ENCODE measurements at regions not wholly inside any gene's neighbourhood (a gene's known extent, or its start where the extent isn't known, plus 50 kb on each side); places are given as distances from the start of the nearest gene placed in this dataset.

DNA sequence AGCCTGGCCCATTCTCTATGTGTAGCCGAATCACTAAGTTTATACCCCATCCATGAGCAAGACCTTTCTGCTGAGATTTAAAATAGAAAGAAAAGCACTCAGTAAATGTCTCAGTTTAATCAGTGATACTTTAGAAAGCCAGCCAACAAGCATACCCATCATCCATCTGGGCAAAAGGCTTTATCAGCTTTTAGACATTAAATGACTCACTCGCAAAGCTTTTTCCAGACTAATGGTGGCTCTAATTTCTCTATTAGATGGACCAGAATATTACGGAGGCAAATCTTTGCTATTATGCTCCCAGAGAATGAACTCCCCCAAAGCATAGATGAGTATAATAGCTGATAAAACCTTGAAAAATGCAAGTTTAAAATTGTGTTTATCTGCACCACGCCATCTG, 727.8 kb downstream of the GBE1 start:
- Mint-ChIP-seq H3K27me3 (ENCODE audit: low read depth in 3 of 3) (no peaks in the 10 kb centered on the region), H3K9me3 (peaks cover 2 to 38% (median 12%) of the 10 kb centered on the region in 6 donors), H3K36me3 (no peaks in the 10 kb centered on the region), H3K4me1 (no peaks in the 10 kb centered on the region), H3K27ac (no peak overlapping the region), H3K4me3 (no peak overlapping the region)
- no peak for DNase-seq

DNA sequence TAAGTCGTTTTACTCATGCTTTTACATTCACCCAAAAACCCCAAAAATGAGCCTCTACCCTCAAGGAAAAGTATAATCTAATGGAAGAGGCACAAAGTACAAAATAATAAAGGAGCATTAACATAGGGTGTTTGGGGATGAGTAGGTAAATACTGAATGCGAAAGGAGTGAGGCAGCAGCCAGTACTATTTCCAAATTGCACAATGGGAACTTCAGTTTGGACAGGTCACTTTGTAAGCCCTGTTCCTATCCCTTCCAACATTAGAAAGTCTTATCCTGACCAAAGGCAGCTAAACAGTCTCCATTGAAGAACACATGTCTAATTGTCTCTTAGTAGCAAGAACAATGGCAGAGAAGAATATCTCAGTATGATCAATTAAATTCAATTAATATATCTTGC, 728.3 kb downstream of the GBE1 start:
- no peak for DNase-seq
- H3K4me1 Mint-ChIP-seq: no peaks in the 10 kb centered on the region
- H3K36me3 Mint-ChIP-seq: no peaks in the 10 kb centered on the region
- H3K27ac Mint-ChIP-seq: no peak overlapping the region
- H3K4me3 Mint-ChIP-seq: no peak overlapping the region
- peaks cover 2 to 41% (median 15%) of the 10 kb centered on the region in 6 donors for H3K9me3 Mint-ChIP-seq
- no peaks in the 10 kb centered on the region for H3K27me3 Mint-ChIP-seq (ENCODE audit: low read depth in 3 of 3)

DNA sequence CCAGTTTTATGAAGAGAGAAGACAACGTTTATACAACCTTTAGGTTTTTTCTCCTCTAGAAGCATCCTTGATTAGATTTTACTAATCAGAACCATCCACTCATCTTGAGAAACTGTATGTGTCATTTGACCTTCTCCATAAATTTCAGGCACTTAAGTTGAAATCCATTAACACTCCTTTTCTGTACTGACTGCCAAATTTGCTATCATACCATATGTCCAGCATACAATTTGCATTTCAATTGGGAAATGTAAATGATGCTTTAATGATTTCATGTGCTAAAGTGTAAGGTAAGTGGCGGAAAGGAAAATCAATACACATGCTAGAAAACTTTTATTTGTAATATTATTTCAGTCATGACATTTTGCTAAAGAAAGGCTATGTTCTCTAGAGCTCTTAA, 731.6 kb downstream of the GBE1 start:
- H3K4me1 Mint-ChIP-seq: no peaks in the 10 kb centered on the region
- H3K27ac Mint-ChIP-seq: no peak overlapping the region
- no peak overlapping the region for H3K4me3 Mint-ChIP-seq
- H3K9me3 Mint-ChIP-seq: peaks cover 5 to 37% (median 13%) of the 10 kb centered on the region in 6 donors
- H3K27me3 Mint-ChIP-seq (ENCODE audit: low read depth in 3 of 3): no peaks in the 10 kb centered on the region
- no peaks in the 10 kb centered on the region for H3K36me3 Mint-ChIP-seq
- DNase-seq: no peak

DNA sequence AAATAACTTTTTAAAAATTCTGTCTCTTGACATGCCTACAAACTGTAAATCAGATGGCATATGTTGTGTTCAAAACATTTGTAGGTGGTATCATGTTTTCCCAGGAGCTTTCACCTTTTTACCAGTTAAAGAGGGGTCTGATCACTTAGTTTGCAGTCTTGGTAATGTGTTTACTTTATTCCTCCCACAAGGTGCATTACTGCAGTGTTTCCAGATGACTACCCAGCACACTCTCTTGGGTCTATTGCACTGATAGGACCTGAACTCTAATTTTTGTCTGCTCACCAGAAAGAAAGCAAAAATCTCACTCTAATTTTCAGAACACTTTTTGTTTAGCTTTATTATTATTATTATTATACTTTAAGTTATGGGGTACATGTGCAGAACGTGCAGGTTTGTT, 734.1 kb downstream of the GBE1 start:
- Mint-ChIP-seq H3K4me3 (no peak overlapping the region), H3K9me3 (peaks cover 8 to 29% (median 10%) of the 10 kb centered on the region in 6 donors), H3K36me3 (no peaks in the 10 kb centered on the region), H3K4me1 (no peaks in the 10 kb centered on the region), H3K27me3 (ENCODE audit: low read depth in 3 of 3) (no peaks in the 10 kb centered on the region), H3K27ac (no peak overlapping the region)
- DNase-seq: no peak

DNA sequence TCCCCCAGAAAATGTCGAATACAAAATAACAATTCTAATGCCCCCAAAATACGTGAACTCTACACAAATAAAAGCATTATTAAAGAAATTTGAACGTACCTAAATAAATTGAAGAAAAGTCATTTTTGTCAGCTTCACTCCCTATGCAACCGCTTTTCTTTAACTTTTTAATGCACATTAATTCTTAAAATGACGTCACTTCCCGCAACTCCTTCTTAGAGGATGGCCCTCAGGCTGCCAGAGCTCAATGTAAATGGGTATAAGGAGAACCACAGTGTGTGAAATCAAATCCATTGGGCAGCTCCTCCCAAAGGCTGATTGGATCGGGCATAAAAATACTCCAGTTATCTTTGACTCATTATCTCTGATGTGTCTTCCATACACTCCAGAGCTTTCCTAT, 736.9 kb downstream of the GBE1 start:
- Mint-ChIP-seq H3K9me3 (peaks cover 9 to 29% (median 17%) of the 10 kb centered on the region in 6 donors), H3K4me3 (no peak overlapping the region), H3K36me3 (no peaks in the 10 kb centered on the region), H3K27ac (no peak overlapping the region), H3K27me3 (ENCODE audit: low read depth in 3 of 3) (no peaks in the 10 kb centered on the region), H3K4me1 (no peaks in the 10 kb centered on the region)
- no peak for DNase-seq

DNA sequence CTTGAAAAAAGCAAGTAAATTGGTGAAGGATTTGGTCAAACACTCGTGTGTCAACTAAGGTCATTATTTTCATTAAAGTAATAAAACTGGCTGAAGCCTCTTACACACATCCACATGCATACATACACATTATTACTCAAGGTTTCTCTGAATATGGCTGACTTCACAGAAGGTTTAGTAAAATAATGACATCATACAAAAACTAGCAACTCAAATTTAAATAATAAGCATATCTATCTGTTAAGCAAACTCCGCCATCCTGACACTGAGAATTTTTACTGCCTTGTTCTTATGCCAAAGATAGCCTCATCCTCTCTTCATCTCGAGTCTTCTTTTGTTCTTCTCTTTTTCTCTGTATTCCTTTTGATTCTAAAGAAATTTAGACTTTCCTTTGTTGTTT, 739.1 kb downstream of the GBE1 start:
- no peak overlapping the region for H3K27ac Mint-ChIP-seq
- no peaks in the 10 kb centered on the region for H3K36me3 Mint-ChIP-seq
- H3K4me1 Mint-ChIP-seq: no peaks in the 10 kb centered on the region
- no peak overlapping the region for H3K4me3 Mint-ChIP-seq
- peaks cover 0 to 2% (median 0%) of the 10 kb centered on the region in 3 donors for H3K27me3 Mint-ChIP-seq (ENCODE audit: low read depth in 3 of 3)
- peaks cover 3 to 28% (median 13%) of the 10 kb centered on the region in 6 donors for H3K9me3 Mint-ChIP-seq
- no peak for DNase-seq

DNA sequence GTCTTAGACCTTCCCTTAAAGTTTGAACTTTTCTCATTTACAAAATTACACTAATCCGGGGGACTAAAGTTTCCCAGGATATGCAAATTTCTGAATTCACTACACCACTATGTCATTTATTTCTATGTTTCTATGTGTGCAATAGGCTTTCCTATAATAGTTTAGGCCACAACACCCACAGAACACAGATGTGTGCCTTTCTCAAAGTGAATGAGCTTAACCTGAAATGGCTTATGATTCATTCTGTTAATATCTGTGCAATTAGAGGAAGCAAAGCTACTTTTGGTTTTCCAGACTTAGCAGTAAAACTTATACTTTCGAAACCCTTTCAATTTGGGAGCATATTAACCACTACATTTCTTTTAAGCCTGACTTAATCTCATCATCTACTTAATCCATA, 748.1 kb downstream of the GBE1 start:
- H3K27me3 Mint-ChIP-seq (ENCODE audit: low read depth in 3 of 3): peaks cover 0 to 3% (median 2%) of the 10 kb centered on the region in 3 donors
- H3K36me3 Mint-ChIP-seq: no peaks in the 10 kb centered on the region
- H3K9me3 Mint-ChIP-seq: peaks cover 9 to 36% (median 22%) of the 10 kb centered on the region in 6 donors
- no peak overlapping the region for H3K4me3 Mint-ChIP-seq
- no peaks in the 10 kb centered on the region for H3K4me1 Mint-ChIP-seq
- no peak overlapping the region for H3K27ac Mint-ChIP-seq
- DNase-seq: no peak

DNA sequence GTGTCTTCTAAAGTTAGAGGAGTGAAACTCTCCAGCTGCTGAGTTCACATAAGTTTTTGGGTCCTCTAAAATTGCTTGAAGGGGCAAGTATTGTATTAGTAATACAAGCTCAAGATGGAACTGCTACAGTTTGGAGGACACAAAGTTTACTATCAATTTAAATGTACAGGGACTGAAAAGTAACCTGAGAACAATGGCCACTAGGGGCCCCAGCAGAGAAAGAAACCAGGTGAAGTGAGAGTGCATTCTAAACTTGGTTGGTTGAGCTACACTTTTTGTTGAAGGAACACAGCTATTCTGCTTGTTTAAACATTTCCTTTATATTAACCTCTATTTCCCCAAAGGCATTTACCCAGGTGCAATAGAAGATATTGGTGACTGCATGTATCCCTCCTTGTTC, 755.5 kb downstream of the GBE1 start:
- Mint-ChIP-seq H3K9me3 (peaks cover 8 to 28% (median 21%) of the 10 kb centered on the region in 6 donors), H3K36me3 (peaks cover 0 to 5% (median 0%) of the 10 kb centered on the region in 3 donors), H3K27ac (no peak overlapping the region), H3K27me3 (ENCODE audit: low read depth in 3 of 3) (peaks cover 0 to 5% (median 0%) of the 10 kb centered on the region in 3 donors), H3K4me1 (no peaks in the 10 kb centered on the region), H3K4me3 (no peak overlapping the region)
- DNase-seq: no peak

DNA sequence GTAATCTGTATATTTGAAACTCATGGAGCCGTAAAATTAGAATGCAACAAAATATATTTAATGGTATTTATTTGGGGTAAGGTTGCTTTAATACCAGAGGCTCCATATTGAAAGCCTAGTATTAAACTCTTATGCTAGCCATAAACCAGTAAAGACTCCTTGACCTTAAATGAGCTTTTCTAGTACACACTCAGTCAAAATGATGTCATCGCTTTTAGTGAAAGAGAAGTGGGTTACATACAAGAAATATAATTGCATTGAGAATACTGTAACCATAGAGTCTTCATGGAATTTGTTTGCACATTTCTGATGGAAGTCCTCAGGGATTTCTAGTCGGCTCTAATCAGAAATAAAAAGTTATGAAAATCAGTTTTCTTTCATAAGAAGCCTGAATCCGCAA, 757.6 kb downstream of the GBE1 start:
- peaks cover 0 to 5% (median 0%) of the 10 kb centered on the region in 3 donors for H3K27me3 Mint-ChIP-seq (ENCODE audit: low read depth in 3 of 3)
- H3K9me3 Mint-ChIP-seq: peaks cover 2 to 36% (median 17%) of the 10 kb centered on the region in 6 donors
- no peaks in the 10 kb centered on the region for H3K4me1 Mint-ChIP-seq
- DNase-seq: no peak
- no peak overlapping the region for H3K4me3 Mint-ChIP-seq
- peaks cover 0 to 5% (median 0%) of the 10 kb centered on the region in 3 donors for H3K36me3 Mint-ChIP-seq
- no peak overlapping the region for H3K27ac Mint-ChIP-seq

DNA sequence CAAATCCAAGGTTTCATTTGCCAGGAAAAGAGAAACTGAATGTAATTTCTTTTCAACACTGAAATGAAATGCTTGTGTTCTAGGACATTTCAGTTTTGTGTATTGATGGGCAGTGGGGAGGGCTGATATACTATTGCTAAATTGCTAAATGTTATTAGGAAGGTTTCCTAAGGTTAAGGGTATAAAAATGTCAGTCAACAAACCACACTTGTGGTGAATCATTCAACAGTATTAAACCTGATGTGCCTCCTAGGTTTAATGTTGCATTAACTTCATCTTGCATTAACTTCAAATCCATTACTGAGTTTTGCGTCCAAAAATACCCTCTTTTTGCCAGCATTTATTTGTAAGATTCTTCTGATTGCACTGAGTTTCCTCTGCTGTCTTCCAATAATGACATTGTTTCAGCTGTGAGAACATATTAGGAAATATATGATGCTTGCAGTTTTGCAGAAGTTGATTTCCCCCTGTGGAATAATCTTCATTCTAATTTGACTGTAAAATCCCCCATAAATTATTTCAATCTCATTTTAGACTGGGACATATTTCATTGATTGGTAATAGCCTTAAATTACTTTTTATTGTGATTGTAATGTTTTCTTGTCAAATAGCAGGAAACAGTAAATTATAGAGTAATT, 758.3 kb downstream of the GBE1 start:
- Mint-ChIP-seq H3K4me3 (no peak overlapping the region), H3K4me1 (no peaks in the 10 kb centered on the region), H3K27me3 (ENCODE audit: low read depth in 3 of 3) (peaks cover 0 to 5% (median 0%) of the 10 kb centered on the region in 3 donors), H3K27ac (no peak overlapping the region), H3K36me3 (peaks cover 0 to 5% (median 0%) of the 10 kb centered on the region in 3 donors), H3K9me3 (peaks cover 2 to 38% (median 18%) of the 10 kb centered on the region in 6 donors)
- DNase-seq: no peak

DNA sequence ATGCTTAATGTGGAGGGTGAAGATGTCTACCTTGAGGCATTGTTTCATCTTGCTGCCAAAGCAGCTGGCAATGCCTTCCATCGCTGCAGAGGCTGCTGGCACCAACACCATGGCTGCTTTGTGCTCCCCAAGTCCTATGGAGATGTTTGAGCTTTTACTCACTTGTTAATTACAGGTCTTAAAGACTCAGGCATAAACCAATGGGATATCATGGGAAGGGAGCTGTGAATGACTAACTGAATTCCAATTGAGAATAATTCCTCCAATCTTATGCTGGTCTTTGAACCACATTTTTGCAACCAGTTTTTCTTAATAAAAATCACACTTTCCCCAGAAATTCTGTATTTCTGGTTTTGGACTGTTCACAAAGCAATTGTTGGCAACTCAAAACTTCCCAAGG, 762.0 kb downstream of the GBE1 start:
- H3K27ac Mint-ChIP-seq: no peak overlapping the region
- H3K27me3 Mint-ChIP-seq (ENCODE audit: low read depth in 3 of 3): peaks cover 0 to 1% (median 0%) of the 10 kb centered on the region in 3 donors
- DNase-seq: no peak
- H3K36me3 Mint-ChIP-seq: no peaks in the 10 kb centered on the region
- no peak overlapping the region for H3K4me3 Mint-ChIP-seq
- no peaks in the 10 kb centered on the region for H3K4me1 Mint-ChIP-seq
- H3K9me3 Mint-ChIP-seq: peaks cover 4 to 38% (median 20%) of the 10 kb centered on the region in 6 donors

DNA sequence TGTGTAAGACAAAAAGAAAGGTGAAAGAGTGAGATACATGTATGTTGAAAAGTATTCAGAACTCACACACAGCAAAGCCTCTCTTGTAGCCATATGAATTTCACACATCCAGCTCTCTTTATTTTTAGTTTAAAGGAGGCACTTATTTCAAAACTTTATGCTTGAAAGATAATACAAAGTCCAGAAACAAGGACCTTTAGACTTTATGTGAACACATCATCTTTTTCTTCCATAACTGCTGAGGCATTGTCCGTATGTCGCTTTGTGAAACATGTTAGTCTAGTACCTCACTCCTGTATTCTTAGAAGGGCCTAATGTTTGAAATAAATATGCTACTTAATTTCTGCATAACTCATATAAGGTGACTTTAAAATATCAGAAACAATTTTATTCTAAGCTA, 763.4 kb downstream of the GBE1 start:
- H3K9me3 Mint-ChIP-seq: peaks cover 4 to 46% (median 28%) of the 10 kb centered on the region in 6 donors
- no peaks in the 10 kb centered on the region for H3K36me3 Mint-ChIP-seq
- no peak for DNase-seq
- no peaks in the 10 kb centered on the region for H3K27me3 Mint-ChIP-seq (ENCODE audit: low read depth in 3 of 3)
- H3K4me3 Mint-ChIP-seq: no peak overlapping the region
- no peaks in the 10 kb centered on the region for H3K4me1 Mint-ChIP-seq
- H3K27ac Mint-ChIP-seq: no peak overlapping the region

DNA sequence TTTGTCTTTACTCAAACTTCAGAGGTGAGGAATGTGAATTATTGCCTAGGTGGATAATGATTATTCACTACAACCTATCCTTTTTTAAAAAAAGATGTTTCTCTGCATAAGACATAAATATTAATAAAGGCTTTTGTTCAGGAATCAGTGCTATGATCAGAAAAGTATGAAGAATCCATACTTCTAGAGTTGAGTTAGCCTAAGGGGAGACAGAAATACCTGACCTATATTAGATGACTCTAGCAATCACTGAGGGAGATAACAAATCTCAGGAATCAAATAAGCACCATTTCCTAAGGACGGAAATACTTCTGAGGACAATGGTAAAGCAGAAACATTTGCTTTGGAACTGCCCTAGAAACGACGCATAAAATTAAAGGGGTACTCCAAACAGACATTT, 763.8 kb downstream of the GBE1 start:
- Mint-ChIP-seq H3K9me3 (peaks cover 4 to 50% (median 31%) of the 10 kb centered on the region in 6 donors), H3K27ac (no peak overlapping the region), H3K4me1 (no peaks in the 10 kb centered on the region), H3K27me3 (ENCODE audit: low read depth in 3 of 3) (no peaks in the 10 kb centered on the region), H3K4me3 (no peak overlapping the region), H3K36me3 (no peaks in the 10 kb centered on the region)
- no peak for DNase-seq

DNA sequence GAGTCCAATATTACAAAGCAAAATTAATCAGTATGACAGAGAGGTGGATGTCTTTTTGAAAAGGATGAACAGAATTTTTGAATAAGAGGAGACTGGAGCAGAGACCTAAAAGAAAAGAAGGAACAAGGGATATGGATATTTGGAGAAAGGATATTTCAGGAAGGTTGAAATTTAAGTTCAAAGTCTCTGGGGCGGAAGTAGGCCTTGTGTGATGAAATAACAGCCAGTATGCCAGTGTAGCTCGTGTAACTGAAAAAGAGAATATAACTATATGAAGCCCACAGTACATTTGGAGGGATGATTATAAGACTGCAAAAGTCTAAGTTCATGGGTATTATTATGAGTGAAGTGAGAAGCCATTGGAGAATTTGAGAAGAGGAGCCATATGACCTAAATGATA, 766.7 kb downstream of the GBE1 start:
- peaks cover 8 to 57% (median 34%) of the 10 kb centered on the region in 6 donors for H3K9me3 Mint-ChIP-seq
- no peaks in the 10 kb centered on the region for H3K36me3 Mint-ChIP-seq
- DNase-seq: no peak
- H3K27me3 Mint-ChIP-seq (ENCODE audit: low read depth in 3 of 3): no peaks in the 10 kb centered on the region
- no peaks in the 10 kb centered on the region for H3K4me1 Mint-ChIP-seq
- no peak overlapping the region for H3K4me3 Mint-ChIP-seq
- H3K27ac Mint-ChIP-seq: no peak overlapping the region

DNA sequence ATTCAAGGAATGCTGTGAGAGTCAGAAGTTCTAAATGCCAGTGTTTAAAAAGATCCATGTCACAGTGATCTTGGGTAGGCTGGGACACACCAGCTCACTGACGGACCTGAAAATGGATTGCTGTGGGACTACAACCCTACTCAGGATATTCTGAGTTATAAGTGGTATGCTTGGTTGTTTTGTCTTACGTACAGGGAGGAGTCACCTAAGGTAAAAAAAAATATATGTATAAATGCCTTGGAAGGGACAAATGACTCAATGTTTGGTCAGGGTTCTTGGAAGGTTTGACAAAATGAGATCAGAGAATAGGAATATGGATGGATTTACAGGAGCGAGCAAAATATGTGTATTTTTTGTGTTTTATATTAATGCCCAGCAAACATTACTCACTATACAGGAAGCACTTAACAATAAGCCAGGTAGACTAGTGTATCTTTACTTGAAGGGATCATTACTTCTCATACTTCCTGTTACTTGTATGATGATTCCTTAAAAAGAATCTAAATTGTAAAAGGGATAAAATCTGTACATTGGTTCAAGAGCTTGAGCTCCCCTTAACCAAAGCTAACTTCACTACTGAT, 767.3 kb downstream of the GBE1 start:
- Mint-ChIP-seq H3K4me1 (no peaks in the 10 kb centered on the region), H3K9me3 (peaks cover 8 to 54% (median 33%) of the 10 kb centered on the region in 6 donors), H3K27ac (no peak overlapping the region), H3K27me3 (ENCODE audit: low read depth in 3 of 3) (no peaks in the 10 kb centered on the region), H3K36me3 (no peaks in the 10 kb centered on the region), H3K4me3 (no peak overlapping the region)
- no peak for DNase-seq
